ENCODE measurements at regions not wholly inside any gene's neighbourhood (a gene's known extent, or its start where the extent isn't known, plus 50 kb on each side); places are given as distances from the start of the nearest gene placed in this dataset.

DNA sequence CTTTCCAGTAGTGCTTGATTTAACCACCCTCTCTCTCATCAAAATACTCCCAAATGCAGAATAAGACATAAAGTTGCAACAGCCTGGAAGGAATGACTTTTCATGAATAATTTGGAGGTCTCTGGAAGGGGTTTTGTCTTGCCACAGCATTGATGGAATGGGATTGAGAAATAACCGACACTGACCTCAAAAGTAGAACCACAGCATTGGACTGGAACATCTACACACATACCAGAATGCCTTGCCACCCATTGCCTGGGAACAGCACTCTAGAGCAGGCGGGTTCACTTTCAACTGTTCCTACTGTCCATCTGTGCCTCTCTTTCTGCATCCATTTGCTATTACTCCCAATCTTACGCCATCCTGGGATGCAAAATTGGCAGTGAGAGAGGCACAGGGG, 149.1 kb upstream of the USP24 start:
- Histone ChIP-seq H3K4me3 (ENCODE audit: low read depth, low read length) (no peak overlapping the region), H3K23ac (ENCODE audit: low read length) (no peak overlapping the region), H3K27me3 (ENCODE audit: insufficient read depth, low read length) (no peaks in the 10 kb centered on the region), H4K91ac (ENCODE audit: low read depth, low read length) (no peak overlapping the region), H2BK120ac (ENCODE audit: insufficient read depth, low read length, poor library complexity) (no peak overlapping the region), H3K79me1 (ENCODE audit: low read length) (no peaks in the 10 kb centered on the region), H3K4me1 (ENCODE audit: control insufficient read depth in 1 of 2, insufficient read depth in 2 of 2, low read length in 2 of 2) (no peaks in the 10 kb centered on the region), H2BK12ac (ENCODE audit: low read length) (no peak overlapping the region), H3K14ac (ENCODE audit: low read length) (no peak overlapping the region), H3K4me2 (ENCODE audit: low read length) (no peak overlapping the region), H4K8ac (ENCODE audit: low read depth, low read length) (no peak overlapping the region), H3K4ac (ENCODE audit: low read depth, low read length) (no peak overlapping the region), H2BK5ac (ENCODE audit: low read depth, low read length, poor library complexity) (no peak overlapping the region), H4K12ac (ENCODE audit: low read depth, low read length) (no peak overlapping the region), H2AK5ac (ENCODE audit: low read length) (no peak overlapping the region), H3K79me2 (ENCODE audit: control insufficient read depth, insufficient read depth, low read length, poor library complexity) (no peaks in the 10 kb centered on the region), H3K9ac (ENCODE audit: low read length) (no peak overlapping the region), H3K36me3 (ENCODE audit: control insufficient read depth in 1 of 2, insufficient read depth in 2 of 2, low read length in 2 of 2) (no peaks in the 10 kb centered on the region), H3K27ac (ENCODE audit: low read depth, low read length) (no peak overlapping the region), H3K18ac (ENCODE audit: low read length) (no peak overlapping the region), H3K9me3 (ENCODE audit: insufficient read depth, low read depth, low read length) (peaks cover 2% of the 10 kb centered on the region), H2AFZ (ENCODE audit: insufficient read depth, low read length, poor library complexity) (no peak overlapping the region)
- DNase-seq: no peak
- no CpG with 5 or more reads among the region's 3 CpGs for WGBS (ENCODE audit: extremely low coverage, insufficient coverage, insufficient read length)

DNA sequence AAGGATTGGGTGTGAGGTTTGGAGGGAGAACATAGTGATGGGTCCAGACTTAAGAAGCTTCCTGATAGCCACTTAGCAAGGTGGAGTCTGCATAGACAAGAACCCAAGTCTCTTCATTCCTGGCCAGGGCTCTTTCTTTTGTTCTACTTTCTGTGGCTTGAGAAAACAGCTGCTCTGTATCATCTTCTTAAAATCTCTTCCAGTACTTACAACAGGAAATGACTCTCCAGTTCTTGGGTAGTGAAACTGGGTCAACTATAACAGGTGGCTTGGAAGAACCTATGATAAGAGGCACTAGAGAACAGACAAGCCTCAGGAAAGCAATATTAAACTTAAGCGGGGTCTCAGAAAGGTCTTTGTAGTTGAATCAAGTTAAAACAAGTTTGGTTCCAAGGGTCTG, 148.1 kb upstream of the USP24 start:
- no peak overlapping the region for H2BK12ac ChIP-seq (ENCODE audit: low read length)
- H2BK120ac ChIP-seq (ENCODE audit: insufficient read depth, low read length, poor library complexity): no peak overlapping the region
- H3K79me1 ChIP-seq (ENCODE audit: low read length): no peaks in the 10 kb centered on the region
- no peak overlapping the region for H4K8ac ChIP-seq (ENCODE audit: low read depth, low read length)
- no peak overlapping the region for H3K4me3 ChIP-seq (ENCODE audit: low read depth, low read length)
- no peak overlapping the region for H2AFZ ChIP-seq (ENCODE audit: insufficient read depth, low read length, poor library complexity)
- no peaks in the 10 kb centered on the region for H3K36me3 ChIP-seq (ENCODE audit: control insufficient read depth in 1 of 2, insufficient read depth in 2 of 2, low read length in 2 of 2)
- H3K4me2 ChIP-seq (ENCODE audit: low read length): no peak overlapping the region
- WGBS (ENCODE audit: extremely low coverage, insufficient coverage, insufficient read length): no CpG with 5 or more reads among the region's 1 CpG
- H2BK5ac ChIP-seq (ENCODE audit: low read depth, low read length, poor library complexity): no peak overlapping the region
- H3K9me3 ChIP-seq (ENCODE audit: insufficient read depth, low read depth, low read length): no peaks in the 10 kb centered on the region
- H3K27ac ChIP-seq (ENCODE audit: low read depth, low read length): no peak overlapping the region
- DNase-seq: no peak
- H3K27me3 ChIP-seq (ENCODE audit: insufficient read depth, low read length): no peaks in the 10 kb centered on the region
- H3K9ac ChIP-seq (ENCODE audit: low read length): no peak overlapping the region
- no peak overlapping the region for H4K12ac ChIP-seq (ENCODE audit: low read depth, low read length)
- no peak overlapping the region for H4K91ac ChIP-seq (ENCODE audit: low read depth, low read length)
- no peak overlapping the region for H3K4ac ChIP-seq (ENCODE audit: low read depth, low read length)
- no peak overlapping the region for H3K18ac ChIP-seq (ENCODE audit: low read length)
- no peak overlapping the region for H3K14ac ChIP-seq (ENCODE audit: low read length)
- no peaks in the 10 kb centered on the region for H3K79me2 ChIP-seq (ENCODE audit: control insufficient read depth, insufficient read depth, low read length, poor library complexity)
- H2AK5ac ChIP-seq (ENCODE audit: low read length): no peak overlapping the region
- no peaks in the 10 kb centered on the region for H3K4me1 ChIP-seq (ENCODE audit: control insufficient read depth in 1 of 2, insufficient read depth in 2 of 2, low read length in 2 of 2)
- no peak overlapping the region for H3K23ac ChIP-seq (ENCODE audit: low read length)

DNA sequence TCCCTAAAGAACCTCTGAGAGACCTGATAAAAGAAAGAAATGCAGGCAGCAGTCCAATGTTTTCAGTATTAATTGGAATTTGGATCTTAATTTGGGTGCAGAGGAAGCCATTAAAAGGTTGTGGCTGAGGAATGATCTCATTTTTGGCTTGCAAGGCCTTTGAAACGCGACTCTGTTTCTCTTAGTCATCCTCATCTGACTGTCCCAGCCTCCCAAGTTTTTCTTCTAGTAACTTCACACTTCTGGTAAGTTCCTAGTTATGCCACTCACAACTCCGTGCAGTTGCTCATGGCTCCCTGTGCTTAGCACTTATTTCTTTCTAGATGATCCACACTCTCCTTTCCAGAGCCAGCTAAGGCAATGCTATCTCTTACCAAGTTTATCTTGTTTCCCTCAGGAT, 147.4 kb upstream of the USP24 start:
- no peak overlapping the region for H3K4ac ChIP-seq (ENCODE audit: low read depth, low read length)
- H4K8ac ChIP-seq (ENCODE audit: low read depth, low read length): no peak overlapping the region
- no peaks in the 10 kb centered on the region for H3K27me3 ChIP-seq (ENCODE audit: insufficient read depth, low read length)
- no peak overlapping the region for H2AFZ ChIP-seq (ENCODE audit: insufficient read depth, low read length, poor library complexity)
- H3K18ac ChIP-seq (ENCODE audit: low read length): no peak overlapping the region
- DNase-seq: no peak
- no peaks in the 10 kb centered on the region for H3K36me3 ChIP-seq (ENCODE audit: control insufficient read depth in 1 of 2, insufficient read depth in 2 of 2, low read length in 2 of 2)
- no peak overlapping the region for H2BK5ac ChIP-seq (ENCODE audit: low read depth, low read length, poor library complexity)
- H4K12ac ChIP-seq (ENCODE audit: low read depth, low read length): no peak overlapping the region
- H3K14ac ChIP-seq (ENCODE audit: low read length): no peak overlapping the region
- no peaks in the 10 kb centered on the region for H3K79me2 ChIP-seq (ENCODE audit: control insufficient read depth, insufficient read depth, low read length, poor library complexity)
- H2BK120ac ChIP-seq (ENCODE audit: insufficient read depth, low read length, poor library complexity): no peak overlapping the region
- H3K9me3 ChIP-seq (ENCODE audit: insufficient read depth, low read depth, low read length): no peaks in the 10 kb centered on the region
- H3K79me1 ChIP-seq (ENCODE audit: low read length): no peaks in the 10 kb centered on the region
- H3K4me2 ChIP-seq (ENCODE audit: low read length): no peak overlapping the region
- H3K4me3 ChIP-seq (ENCODE audit: low read depth, low read length): no peak overlapping the region
- WGBS (ENCODE audit: extremely low coverage, insufficient coverage, insufficient read length): no CpG with 5 or more reads among the region's 3 CpGs
- H2AK5ac ChIP-seq (ENCODE audit: low read length): no peak overlapping the region
- no peak overlapping the region for H2BK12ac ChIP-seq (ENCODE audit: low read length)
- H3K23ac ChIP-seq (ENCODE audit: low read length): no peak overlapping the region
- H3K4me1 ChIP-seq (ENCODE audit: control insufficient read depth in 1 of 2, insufficient read depth in 2 of 2, low read length in 2 of 2): no peaks in the 10 kb centered on the region
- H4K91ac ChIP-seq (ENCODE audit: low read depth, low read length): no peak overlapping the region
- no peak overlapping the region for H3K27ac ChIP-seq (ENCODE audit: low read depth, low read length)
- H3K9ac ChIP-seq (ENCODE audit: low read length): no peak overlapping the region

DNA sequence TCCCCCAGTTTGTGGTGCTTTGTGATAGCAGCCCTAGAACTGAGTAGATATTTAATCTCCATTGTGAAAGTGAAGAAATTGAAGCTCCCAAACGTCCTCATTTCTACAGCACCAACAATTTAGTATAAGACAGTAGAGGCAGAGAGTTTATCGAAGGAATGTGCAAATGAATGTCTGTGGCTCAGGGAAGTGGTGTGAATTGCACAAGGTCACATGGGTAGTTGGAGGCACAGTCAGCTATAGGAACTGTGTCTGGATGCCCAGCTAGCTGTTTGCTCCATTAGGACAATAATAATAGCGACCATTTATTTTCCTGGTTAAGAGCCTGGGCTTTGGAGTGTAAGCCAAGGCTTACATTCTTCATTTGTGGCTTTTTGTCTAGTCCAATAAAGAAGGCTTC, 144.4 kb upstream of the USP24 start:
- Histone ChIP-seq H4K91ac (ENCODE audit: low read depth, low read length) (no peak overlapping the region), H3K9ac (ENCODE audit: low read length) (no peak overlapping the region), H3K4me2 (ENCODE audit: low read length) (no peak overlapping the region), H3K36me3 (ENCODE audit: control insufficient read depth in 1 of 2, insufficient read depth in 2 of 2, low read length in 2 of 2) (no peaks in the 10 kb centered on the region), H3K4me1 (ENCODE audit: control insufficient read depth in 1 of 2, insufficient read depth in 2 of 2, low read length in 2 of 2) (no peaks in the 10 kb centered on the region), H3K23ac (ENCODE audit: low read length) (no peak overlapping the region), H2AK5ac (ENCODE audit: low read length) (no peak overlapping the region), H3K4me3 (ENCODE audit: low read depth, low read length) (no peak overlapping the region), H3K27ac (ENCODE audit: low read depth, low read length) (no peak overlapping the region), H2BK120ac (ENCODE audit: insufficient read depth, low read length, poor library complexity) (no peak overlapping the region), H3K9me3 (ENCODE audit: insufficient read depth, low read depth, low read length) (no peaks in the 10 kb centered on the region), H3K18ac (ENCODE audit: low read length) (no peak overlapping the region), H3K79me1 (ENCODE audit: low read length) (no peaks in the 10 kb centered on the region), H3K27me3 (ENCODE audit: insufficient read depth, low read length) (no peaks in the 10 kb centered on the region), H3K4ac (ENCODE audit: low read depth, low read length) (no peak overlapping the region), H3K79me2 (ENCODE audit: control insufficient read depth, insufficient read depth, low read length, poor library complexity) (no peaks in the 10 kb centered on the region), H3K14ac (ENCODE audit: low read length) (no peak overlapping the region), H4K8ac (ENCODE audit: low read depth, low read length) (no peak overlapping the region), H2BK5ac (ENCODE audit: low read depth, low read length, poor library complexity) (no peak overlapping the region), H2BK12ac (ENCODE audit: low read length) (no peak overlapping the region), H2AFZ (ENCODE audit: insufficient read depth, low read length, poor library complexity) (no peak overlapping the region), H4K12ac (ENCODE audit: low read depth, low read length) (no peak overlapping the region)
- no peak for DNase-seq
- WGBS (ENCODE audit: extremely low coverage, insufficient coverage, insufficient read length): no CpG with 5 or more reads among the region's 3 CpGs

DNA sequence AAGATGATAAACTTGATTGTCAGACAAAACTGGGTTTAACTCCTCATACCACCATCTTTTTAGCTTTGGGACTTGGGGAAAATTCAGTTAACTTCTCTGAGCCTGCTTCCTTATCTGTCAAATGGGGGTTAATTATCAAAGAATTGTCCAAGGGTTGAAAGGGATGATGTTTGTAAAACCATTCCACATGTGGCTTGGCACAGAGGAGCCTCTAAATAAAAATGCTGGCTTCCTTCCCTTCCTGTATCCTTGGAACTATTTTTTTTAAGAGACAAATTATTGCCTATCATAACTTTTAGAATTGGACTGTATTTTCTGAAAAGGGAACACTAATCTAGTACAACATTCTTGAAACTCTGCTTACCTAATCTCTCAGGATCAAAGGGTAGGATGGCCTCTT, 143.4 kb upstream of the USP24 start:
- H3K27me3 ChIP-seq (ENCODE audit: insufficient read depth, low read length): no peaks in the 10 kb centered on the region
- no peak overlapping the region for H3K9ac ChIP-seq (ENCODE audit: low read length)
- H3K18ac ChIP-seq (ENCODE audit: low read length): no peak overlapping the region
- H3K23ac ChIP-seq (ENCODE audit: low read length): no peak overlapping the region
- H2AFZ ChIP-seq (ENCODE audit: insufficient read depth, low read length, poor library complexity): no peak overlapping the region
- no peak overlapping the region for H3K14ac ChIP-seq (ENCODE audit: low read length)
- no peak overlapping the region for H2AK5ac ChIP-seq (ENCODE audit: low read length)
- H3K79me2 ChIP-seq (ENCODE audit: control insufficient read depth, insufficient read depth, low read length, poor library complexity): no peaks in the 10 kb centered on the region
- H3K4me3 ChIP-seq (ENCODE audit: low read depth, low read length): no peak overlapping the region
- no peaks in the 10 kb centered on the region for H3K4me1 ChIP-seq (ENCODE audit: control insufficient read depth in 1 of 2, insufficient read depth in 2 of 2, low read length in 2 of 2)
- H3K4me2 ChIP-seq (ENCODE audit: low read length): no peak overlapping the region
- H4K91ac ChIP-seq (ENCODE audit: low read depth, low read length): no peak overlapping the region
- H3K79me1 ChIP-seq (ENCODE audit: low read length): no peaks in the 10 kb centered on the region
- H3K4ac ChIP-seq (ENCODE audit: low read depth, low read length): no peak overlapping the region
- H4K8ac ChIP-seq (ENCODE audit: low read depth, low read length): no peak overlapping the region
- H3K27ac ChIP-seq (ENCODE audit: low read depth, low read length): no peak overlapping the region
- no peaks in the 10 kb centered on the region for H3K9me3 ChIP-seq (ENCODE audit: insufficient read depth, low read depth, low read length)
- no peak for DNase-seq
- no peak overlapping the region for H4K12ac ChIP-seq (ENCODE audit: low read depth, low read length)
- H2BK120ac ChIP-seq (ENCODE audit: insufficient read depth, low read length, poor library complexity): no peak overlapping the region
- no peak overlapping the region for H2BK12ac ChIP-seq (ENCODE audit: low read length)
- H3K36me3 ChIP-seq (ENCODE audit: control insufficient read depth in 1 of 2, insufficient read depth in 2 of 2, low read length in 2 of 2): no peaks in the 10 kb centered on the region
- H2BK5ac ChIP-seq (ENCODE audit: low read depth, low read length, poor library complexity): no peak overlapping the region

Data from trophoblast cell (in vitro differentiated cells and primary cell).